ENCODE measurements at regions not wholly inside any gene's neighbourhood (a gene's known extent, or its start where the extent isn't known, plus 50 kb on each side); places are given as distances from the start of the nearest gene placed in this dataset.

GRCh38 chr18:76054156-76054555 lies 440.9 kb downstream of the ZNF516 start:
- Histone ChIP-seq H3K4me2 (ENCODE audit: low read depth, low read length, poor library complexity, severe bottlenecking) (no peak overlapping the region), H3K27ac (ENCODE audit: low read depth, low read length) (no peak overlapping the region), H3K36me3 (ENCODE audit: low read length) (no peaks in the 10 kb centered on the region), H3K9me2 (replicated peaks; ENCODE audit: insufficient read depth, low read length) (no peaks in the 10 kb centered on the region), H3K4me3 (ENCODE audit: insufficient read depth, low read length, poor library complexity, severe bottlenecking) (no peak overlapping the region), H3K9ac (ENCODE audit: low read length) (no peak overlapping the region), H2AFZ (ENCODE audit: low read depth, low read length, severe bottlenecking) (no peak overlapping the region), H4K20me1 (ENCODE audit: low read depth, low read length) (no peaks in the 10 kb centered on the region), H3K79me2 (ENCODE audit: insufficient read depth, low read length) (no peaks in the 10 kb centered on the region), H3K9me3 (ENCODE audit: insufficient read depth, low read length) (no peaks in the 10 kb centered on the region), H3K27me3 (ENCODE audit: low read length) (no peaks in the 10 kb centered on the region), H3F3A (ENCODE audit: insufficient read depth) (no peaks in the 10 kb centered on the region)
- no peak for TF ChIP-seq CTCF (IDR thresholded peaks at IDR 0.05; ENCODE audit: insufficient read depth, low read length, poor library complexity, severe bottlenecking)
- no peak for TF ChIP-seq EZH2phosphoT487 (conservative IDR thresholded peaks at IDR 0.05; ENCODE audit: low read length)

GRCh38 chr18:76053551-76053950 lies 441.5 kb downstream of the ZNF516 start:
- Histone ChIP-seq H3K36me3 (ENCODE audit: low read length) (no peaks in the 10 kb centered on the region), H3K27ac (ENCODE audit: low read depth, low read length) (no peak overlapping the region), H3K9ac (ENCODE audit: low read length) (no peak overlapping the region), H3K79me2 (ENCODE audit: insufficient read depth, low read length) (no peaks in the 10 kb centered on the region), H2AFZ (ENCODE audit: low read depth, low read length, severe bottlenecking) (no peak overlapping the region), H4K20me1 (ENCODE audit: low read depth, low read length) (no peaks in the 10 kb centered on the region), H3F3A (ENCODE audit: insufficient read depth) (no peaks in the 10 kb centered on the region), H3K9me3 (ENCODE audit: insufficient read depth, low read length) (no peaks in the 10 kb centered on the region), H3K4me3 (ENCODE audit: insufficient read depth, low read length, poor library complexity, severe bottlenecking) (no peak overlapping the region), H3K27me3 (ENCODE audit: low read length) (no peaks in the 10 kb centered on the region), H3K9me2 (replicated peaks; ENCODE audit: insufficient read depth, low read length) (no peaks in the 10 kb centered on the region), H3K4me2 (ENCODE audit: low read depth, low read length, poor library complexity, severe bottlenecking) (no peak overlapping the region)
- TF ChIP-seq CTCF (IDR thresholded peaks at IDR 0.05; ENCODE audit: insufficient read depth, low read length, poor library complexity, severe bottlenecking) (no peak), EZH2phosphoT487 (conservative IDR thresholded peaks at IDR 0.05; ENCODE audit: low read length) (no peak)

GRCh38 chr18:76052227-76052595 lies 442.8 kb downstream of the ZNF516 start:
- no peak overlapping the region for H3K9ac ChIP-seq (ENCODE audit: low read length)
- no peak overlapping the region for H3K4me3 ChIP-seq (ENCODE audit: insufficient read depth, low read length, poor library complexity, severe bottlenecking)
- H2AFZ ChIP-seq (ENCODE audit: low read depth, low read length, severe bottlenecking): no peak overlapping the region
- H3K9me2 ChIP-seq (replicated peaks; ENCODE audit: insufficient read depth, low read length): no peaks in the 10 kb centered on the region
- no peaks in the 10 kb centered on the region for H3K9me3 ChIP-seq (ENCODE audit: insufficient read depth, low read length)
- no peaks in the 10 kb centered on the region for H3K27me3 ChIP-seq (ENCODE audit: low read length)
- H3F3A ChIP-seq (ENCODE audit: insufficient read depth): no peaks in the 10 kb centered on the region
- no peak overlapping the region for H3K4me2 ChIP-seq (ENCODE audit: low read depth, low read length, poor library complexity, severe bottlenecking)
- TF ChIP-seq CTCF (IDR thresholded peaks at IDR 0.05; ENCODE audit: insufficient read depth, low read length, poor library complexity, severe bottlenecking): no peak
- no peak for TF ChIP-seq EZH2phosphoT487 (conservative IDR thresholded peaks at IDR 0.05; ENCODE audit: low read length)
- H3K79me2 ChIP-seq (ENCODE audit: insufficient read depth, low read length): no peaks in the 10 kb centered on the region
- H3K27ac ChIP-seq (ENCODE audit: low read depth, low read length): no peak overlapping the region
- H3K36me3 ChIP-seq (ENCODE audit: low read length): no peaks in the 10 kb centered on the region
- H4K20me1 ChIP-seq (ENCODE audit: low read depth, low read length): no peaks in the 10 kb centered on the region
